ENCODE measurements at regions not wholly inside any gene's neighbourhood (a gene's known extent, or its start where the extent isn't known, plus 50 kb on each side); places are given as distances from the start of the nearest gene placed in this dataset.

- Mint-ChIP-seq H3K36me3 (ENCODE audit: low read depth) (no peaks in the 10 kb centered on the region), H3K4me3 (no peak overlapping the region), H3K27ac (no peak overlapping the region), H3K4me1 (ENCODE audit: low read depth) (no peaks in the 10 kb centered on the region), H3K27me3 (no peaks in the 10 kb centered on the region), H3K9me3 (no peaks in the 10 kb centered on the region)
Measured at GRCh38 chr1:9448132-9449109, 90.8 kb upstream of the SLC25A33 start.

- H3K27ac Mint-ChIP-seq, result no peak overlapping the region
- H3K4me3 Mint-ChIP-seq, result no peak overlapping the region
- H3K4me1 Mint-ChIP-seq (ENCODE audit: low read depth), result no peaks in the 10 kb centered on the region
- peaks cover 4% of the 10 kb centered on the region for H3K27me3 Mint-ChIP-seq
- no peaks in the 10 kb centered on the region for H3K36me3 Mint-ChIP-seq (ENCODE audit: low read depth)
- H3K9me3 Mint-ChIP-seq, result no peaks in the 10 kb centered on the region
Measured at GRCh38 chr1:9449110-9449627, 90.1 kb upstream of the SLC25A33 start.

- Mint-ChIP-seq H3K27me3 (peaks cover 4% of the 10 kb centered on the region), H3K9me3 (no peaks in the 10 kb centered on the region), H3K36me3 (ENCODE audit: low read depth) (no peaks in the 10 kb centered on the region), H3K27ac (no peak overlapping the region), H3K4me1 (ENCODE audit: low read depth) (no peaks in the 10 kb centered on the region), H3K4me3 (no peak overlapping the region)
Measured at GRCh38 chr1:9449976-9450696, 89.1 kb upstream of the SLC25A33 start.

DNA sequence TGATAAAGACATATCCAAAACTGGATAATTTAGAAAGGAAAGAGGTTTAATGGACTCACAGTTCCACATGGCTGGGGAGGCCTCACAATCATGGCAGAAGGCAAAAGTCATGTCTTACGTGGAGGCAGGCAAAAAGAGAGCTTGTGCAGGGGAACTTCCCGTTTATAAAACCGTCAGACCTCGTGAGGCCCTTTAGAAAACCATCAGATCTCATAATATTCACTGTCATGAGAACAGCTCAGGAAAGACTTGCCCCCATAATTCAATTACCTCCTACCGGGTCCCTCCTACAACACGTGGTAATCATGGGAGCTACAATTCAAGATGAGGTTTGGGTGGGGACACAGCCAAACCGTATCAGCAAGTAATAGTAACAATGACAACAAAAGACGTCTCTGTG, 88.2 kb upstream of the SLC25A33 start:
- H3K27ac Mint-ChIP-seq, result no peak overlapping the region
- H3K4me1 Mint-ChIP-seq (ENCODE audit: low read depth), result no peaks in the 10 kb centered on the region
- H3K36me3 Mint-ChIP-seq (ENCODE audit: low read depth), result no peaks in the 10 kb centered on the region
- no peaks in the 10 kb centered on the region for H3K9me3 Mint-ChIP-seq
- peaks cover 4% of the 10 kb centered on the region for H3K27me3 Mint-ChIP-seq
- no peak overlapping the region for H3K4me3 Mint-ChIP-seq

- H3K4me1 Mint-ChIP-seq (ENCODE audit: low read depth), result no peaks in the 10 kb centered on the region
- peaks cover 4% of the 10 kb centered on the region for H3K27me3 Mint-ChIP-seq
- H3K4me3 Mint-ChIP-seq, result no peak overlapping the region
- H3K36me3 Mint-ChIP-seq (ENCODE audit: low read depth), result no peaks in the 10 kb centered on the region
- no peak overlapping the region for H3K27ac Mint-ChIP-seq
- H3K9me3 Mint-ChIP-seq, result no peaks in the 10 kb centered on the region
Measured at GRCh38 chr1:9452516-9453140, 86.6 kb upstream of the SLC25A33 start.

DNA sequence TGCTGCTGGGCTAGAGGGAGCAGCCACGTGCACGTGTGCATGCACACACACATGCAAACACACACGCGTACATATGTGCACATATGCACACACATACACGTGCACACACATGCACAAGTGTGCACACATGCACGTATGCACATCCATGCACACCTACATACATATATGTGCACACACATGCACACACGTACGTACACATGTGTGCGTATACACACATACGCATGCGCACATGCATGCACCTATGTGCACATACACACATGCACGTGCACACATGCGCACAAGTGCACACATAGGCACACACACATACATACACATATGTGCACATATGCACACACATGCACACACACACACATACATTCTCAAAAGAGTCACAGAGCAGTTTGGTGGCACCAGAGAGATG, 85.9 kb upstream of the SLC25A33 start:
- H3K27me3 Mint-ChIP-seq, result peaks cover 4% of the 10 kb centered on the region
- H3K4me1 Mint-ChIP-seq (ENCODE audit: low read depth), result no peaks in the 10 kb centered on the region
- no peak overlapping the region for H3K27ac Mint-ChIP-seq
- no peaks in the 10 kb centered on the region for H3K36me3 Mint-ChIP-seq (ENCODE audit: low read depth)
- no peak overlapping the region for H3K4me3 Mint-ChIP-seq
- no peaks in the 10 kb centered on the region for H3K9me3 Mint-ChIP-seq

DNA sequence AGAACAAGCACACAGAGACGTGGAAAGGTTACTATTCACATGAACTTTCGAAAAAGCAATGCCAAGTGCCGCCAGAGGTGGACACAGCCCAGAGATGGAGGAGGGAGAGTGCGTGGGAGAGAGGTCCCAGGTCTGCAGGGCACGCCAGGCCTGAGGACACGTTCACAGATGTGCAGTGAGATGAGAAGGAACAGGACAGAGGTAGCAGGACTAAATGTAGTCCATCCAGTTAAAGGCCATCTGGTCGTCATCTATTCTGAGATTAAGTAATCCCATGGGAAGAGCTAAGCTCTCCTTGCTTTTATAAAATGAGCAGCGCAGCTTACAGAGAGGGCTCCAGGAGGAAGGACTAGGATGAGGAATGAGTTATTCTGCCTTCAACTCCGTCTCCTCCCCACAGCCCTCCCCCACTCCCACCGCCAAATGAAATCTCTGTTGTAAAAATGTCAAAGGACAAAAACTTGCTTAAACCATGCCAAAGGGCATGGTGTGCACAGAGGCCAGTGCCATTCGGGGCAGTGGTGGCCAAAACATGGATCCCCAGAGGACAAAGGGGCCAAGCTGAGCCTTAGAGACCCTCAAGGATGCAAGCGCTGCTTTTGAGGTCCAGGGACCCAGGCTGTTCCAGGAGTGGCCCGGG, 85.4 kb upstream of the SLC25A33 start:
- Mint-ChIP-seq H3K27me3 (peaks cover 4% of the 10 kb centered on the region), H3K27ac (no peak overlapping the region), H3K4me3 (no peak overlapping the region), H3K9me3 (no peaks in the 10 kb centered on the region), H3K36me3 (ENCODE audit: low read depth) (no peaks in the 10 kb centered on the region), H3K4me1 (ENCODE audit: low read depth) (no peaks in the 10 kb centered on the region)

- peaks cover 4% of the 10 kb centered on the region for H3K27me3 Mint-ChIP-seq
- H3K4me3 Mint-ChIP-seq, result no peak overlapping the region
- no peaks in the 10 kb centered on the region for H3K36me3 Mint-ChIP-seq (ENCODE audit: low read depth)
- H3K27ac Mint-ChIP-seq, result no peak overlapping the region
- no peaks in the 10 kb centered on the region for H3K9me3 Mint-ChIP-seq
- H3K4me1 Mint-ChIP-seq (ENCODE audit: low read depth), result no peaks in the 10 kb centered on the region
Measured at GRCh38 chr1:9454494-9455066, 84.7 kb upstream of the SLC25A33 start.

DNA sequence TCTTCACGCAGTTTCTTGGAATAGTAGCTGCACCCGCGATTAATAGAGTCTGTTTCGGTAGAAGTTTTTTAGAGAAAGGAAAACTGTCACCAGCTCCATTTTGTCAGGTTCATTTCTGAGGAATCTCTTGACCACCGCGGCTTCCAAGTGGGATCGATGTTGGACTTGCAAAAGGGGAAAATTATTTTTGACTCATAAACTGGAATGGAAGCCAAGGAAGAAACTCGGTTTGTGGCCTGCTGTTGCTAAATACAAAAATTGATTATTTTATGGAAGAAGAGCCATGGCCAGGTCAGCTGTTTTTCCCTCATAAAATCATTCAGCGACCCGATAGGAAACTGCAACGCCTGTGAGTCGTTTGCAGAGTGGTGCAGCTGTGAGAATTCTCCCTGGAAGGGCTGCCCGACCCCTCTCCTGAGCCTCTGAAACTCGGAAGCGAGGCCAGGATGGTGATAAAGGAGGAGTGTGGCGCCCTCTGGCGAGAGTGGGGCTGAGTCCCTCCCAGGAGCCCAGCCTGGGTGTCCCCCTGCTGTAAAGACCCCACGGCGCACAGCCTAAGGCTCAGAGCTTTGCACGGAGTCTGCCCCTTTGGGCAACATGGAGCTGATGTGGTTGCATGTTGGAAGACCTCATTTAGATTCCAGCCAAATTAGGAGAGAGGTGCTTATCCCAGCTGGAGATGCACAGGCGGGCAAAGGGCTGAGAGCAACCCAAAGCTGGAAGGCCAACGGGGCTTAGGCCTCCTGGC, 83.6 kb upstream of the SLC25A33 start:
- no peak overlapping the region for H3K4me3 Mint-ChIP-seq

DNA sequence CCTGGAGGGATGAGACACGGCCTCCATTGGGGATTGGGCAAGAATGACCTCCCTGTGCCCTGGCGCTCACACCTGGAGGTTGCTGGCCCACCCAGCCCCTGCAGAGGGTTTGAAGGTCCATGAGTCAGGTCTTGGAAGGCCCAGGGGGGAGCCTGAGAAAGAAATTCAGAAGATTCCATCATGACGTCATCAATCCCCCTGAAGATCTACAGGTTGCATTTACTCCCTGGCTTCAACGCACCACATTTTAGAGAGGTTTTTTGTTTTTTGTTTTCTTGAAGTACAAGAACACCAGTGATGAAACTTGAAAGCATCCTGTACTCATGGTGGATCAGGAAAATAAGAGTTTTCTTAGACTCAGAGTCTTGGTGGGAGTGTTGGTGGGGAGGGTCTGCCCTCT, 82.4 kb upstream of the SLC25A33 start:
- no peaks in the 10 kb centered on the region for H3K4me1 Mint-ChIP-seq (ENCODE audit: low read depth)
- H3K27ac Mint-ChIP-seq, result no peak overlapping the region
- no peak overlapping the region for H3K4me3 Mint-ChIP-seq
- H3K36me3 Mint-ChIP-seq (ENCODE audit: low read depth), result no peaks in the 10 kb centered on the region
- peaks cover 4% of the 10 kb centered on the region for H3K27me3 Mint-ChIP-seq
- H3K9me3 Mint-ChIP-seq, result no peaks in the 10 kb centered on the region

More for the DNA sequence above, 83.6 kb upstream of the SLC25A33 start:
- no peak overlapping the region for H3K27ac Mint-ChIP-seq
- no peaks in the 10 kb centered on the region for H3K4me1 Mint-ChIP-seq (ENCODE audit: low read depth)
- H3K27me3 Mint-ChIP-seq, result peaks cover 4% of the 10 kb centered on the region
- H3K9me3 Mint-ChIP-seq, result no peaks in the 10 kb centered on the region
- no peaks in the 10 kb centered on the region for H3K36me3 Mint-ChIP-seq (ENCODE audit: low read depth)

- Mint-ChIP-seq H3K27ac (no peak overlapping the region), H3K9me3 (no peaks in the 10 kb centered on the region), H3K27me3 (no peaks in the 10 kb centered on the region), H3K4me3 (no peak overlapping the region), H3K4me1 (ENCODE audit: low read depth) (no peaks in the 10 kb centered on the region), H3K36me3 (ENCODE audit: low read depth) (no peaks in the 10 kb centered on the region)
Measured at GRCh38 chr1:9459816-9460407, 79.4 kb upstream of the SLC25A33 start.

DNA sequence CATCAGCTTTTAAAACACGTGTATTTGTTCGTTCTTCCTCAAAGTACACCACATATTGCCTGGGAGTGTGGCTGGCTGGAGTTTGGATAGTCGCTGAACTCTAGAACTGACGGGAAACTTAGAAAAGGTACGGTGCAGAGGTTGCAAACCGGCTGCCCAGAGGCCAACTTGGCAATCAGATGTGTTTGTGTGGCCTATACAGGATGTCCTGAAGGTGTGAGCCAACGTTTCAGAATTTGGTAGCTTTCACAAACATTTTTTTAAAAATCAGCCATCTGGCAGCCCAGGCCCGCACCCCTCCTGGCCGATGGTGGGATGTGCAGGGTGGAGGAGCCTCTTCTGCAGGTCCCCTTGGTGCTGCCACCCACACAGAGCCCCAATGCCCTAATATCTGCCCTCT, 73.6 kb upstream of the SLC25A33 start:
- H3K27me3 Mint-ChIP-seq, result peaks cover 4% of the 10 kb centered on the region
- no peaks in the 10 kb centered on the region for H3K4me1 Mint-ChIP-seq (ENCODE audit: low read depth)
- no peak overlapping the region for H3K4me3 Mint-ChIP-seq

More for the DNA sequence above, 73.6 kb upstream of the SLC25A33 start:
- H3K27ac Mint-ChIP-seq, result no peak overlapping the region
- H3K9me3 Mint-ChIP-seq, result no peaks in the 10 kb centered on the region
- no peaks in the 10 kb centered on the region for H3K36me3 Mint-ChIP-seq (ENCODE audit: low read depth)

Data from stimulated activated naive CD8-positive, alpha-beta T cell treated with anti-CD3 and anti-CD28 coated beads, Interleukin-15, Interleukin-2, amounts not matched to agents 100 ng/mL and 50 ng/mL, for 24 hours (primary cell).